ENCODE measurements at regions not wholly inside any gene's neighbourhood (a gene's known extent, or its start where the extent isn't known, plus 50 kb on each side); places are given as distances from the start of the nearest gene placed in this dataset.

- H3K27ac ChIP-seq: no peak overlapping the region
- H3K4me3 ChIP-seq: no peak overlapping the region
- TF ChIP-seq POLR2AphosphoS5 (IDR thresholded peaks at IDR 0.05) (no peak), EP300 (IDR thresholded peaks at IDR 0.05) (no peak), CTCF (IDR thresholded peaks at IDR 0.05) (no peak), POLR2A (IDR thresholded peaks at IDR 0.05) (no peak)
- DNase-seq (no peak), ATAC-seq (ENCODE audit: low FRiP score in 2 of 2) (no peak)
- 67 to 97% methylated on average over 1 of the region's 1 CpG for WGBS, 2 donors
- no peaks in the 10 kb centered on the region for H3K36me3 ChIP-seq
- H3K4me1 ChIP-seq: no peaks in the 10 kb centered on the region
- H3K27me3 ChIP-seq: no peaks in the 10 kb centered on the region
- H3K9me3 ChIP-seq: no peaks in the 10 kb centered on the region
Measured at GRCh38 chr15:96559087-96559486, 228.6 kb downstream of the NR2F2 start.

GRCh38 chr15:96559631-96560030 is 229.1 kb downstream of the NR2F2 start:
- Histone ChIP-seq H3K27ac (no peak overlapping the region), H3K9me3 (peaks cover 0 to 4% (median 0%) of the 10 kb centered on the region in 4 donors), H3K36me3 (no peaks in the 10 kb centered on the region), H3K27me3 (no peaks in the 10 kb centered on the region), H3K4me1 (no peaks in the 10 kb centered on the region), H3K4me3 (no peak overlapping the region)
- no peak for ATAC-seq (ENCODE audit: low FRiP score in 2 of 2)
- no peak for DNase-seq
- 86 to 93% methylated on average over 4 of the region's 4 CpGs for WGBS, 2 donors
- TF ChIP-seq POLR2A (IDR thresholded peaks at IDR 0.05): no peak
- no peak for TF ChIP-seq CTCF (IDR thresholded peaks at IDR 0.05)
- no peak for TF ChIP-seq POLR2AphosphoS5 (IDR thresholded peaks at IDR 0.05)
- no peak for TF ChIP-seq EP300 (IDR thresholded peaks at IDR 0.05)

GRCh38 chr15:96560246-96560895 is 229.9 kb downstream of the NR2F2 start:
- Histone ChIP-seq H3K4me3 (no peak overlapping the region), H3K27ac (no peak overlapping the region), H3K27me3 (no peaks in the 10 kb centered on the region), H3K4me1 (no peaks in the 10 kb centered on the region), H3K36me3 (no peaks in the 10 kb centered on the region), H3K9me3 (peaks cover 0 to 6% (median 0%) of the 10 kb centered on the region in 4 donors)
- TF ChIP-seq POLR2AphosphoS5 (IDR thresholded peaks at IDR 0.05) (no peak), POLR2A (IDR thresholded peaks at IDR 0.05) (no peak), EP300 (IDR thresholded peaks at IDR 0.05) (no peak), CTCF (IDR thresholded peaks at IDR 0.05) (no peak)
- WGBS, 2 donors: 65 to 71% methylated on average over 3 of the region's 3 CpGs
- ATAC-seq (ENCODE audit: low FRiP score in 2 of 2) (no peak), DNase-seq (no peak)

- Histone ChIP-seq H3K27ac (no peak overlapping the region), H3K9me3 (peaks cover 0 to 6% (median 0%) of the 10 kb centered on the region in 4 donors), H3K4me3 (no peak overlapping the region), H3K4me1 (no peaks in the 10 kb centered on the region), H3K27me3 (no peaks in the 10 kb centered on the region), H3K36me3 (no peaks in the 10 kb centered on the region)
- ATAC-seq (ENCODE audit: low FRiP score in 2 of 2): no peak
- WGBS, 2 donors: 58 to 67% methylated on average over 2 of the region's 2 CpGs
- TF ChIP-seq POLR2A (IDR thresholded peaks at IDR 0.05) (no peak), CTCF (IDR thresholded peaks at IDR 0.05) (no peak), EP300 (IDR thresholded peaks at IDR 0.05) (no peak), POLR2AphosphoS5 (IDR thresholded peaks at IDR 0.05) (no peak)
- no peak for DNase-seq
Measured at GRCh38 chr15:96561593-96561992, 231.1 kb downstream of the NR2F2 start.

GRCh38 chr15:96564546-96564945 is 234.0 kb downstream of the NR2F2 start:
- ATAC-seq (ENCODE audit: low FRiP score in 2 of 2): no peak
- Histone ChIP-seq H3K36me3 (no peaks in the 10 kb centered on the region), H3K4me1 (no peaks in the 10 kb centered on the region), H3K27ac (no peak overlapping the region), H3K27me3 (no peaks in the 10 kb centered on the region), H3K9me3 (peaks cover 0 to 6% (median 0%) of the 10 kb centered on the region in 4 donors), H3K4me3 (no peak overlapping the region)
- WGBS, 2 donors: 82 to 86% methylated on average over 3 of the region's 3 CpGs
- TF ChIP-seq POLR2A (IDR thresholded peaks at IDR 0.05) (no peak), EP300 (IDR thresholded peaks at IDR 0.05) (no peak), CTCF (IDR thresholded peaks at IDR 0.05) (no peak), POLR2AphosphoS5 (IDR thresholded peaks at IDR 0.05) (no peak)
- DNase-seq: no peak
